ENCODE measurements at regions not wholly inside any gene's neighbourhood (a gene's known extent, or its start where the extent isn't known, plus 50 kb on each side); places are given as distances from the start of the nearest gene placed in this dataset.

DNA sequence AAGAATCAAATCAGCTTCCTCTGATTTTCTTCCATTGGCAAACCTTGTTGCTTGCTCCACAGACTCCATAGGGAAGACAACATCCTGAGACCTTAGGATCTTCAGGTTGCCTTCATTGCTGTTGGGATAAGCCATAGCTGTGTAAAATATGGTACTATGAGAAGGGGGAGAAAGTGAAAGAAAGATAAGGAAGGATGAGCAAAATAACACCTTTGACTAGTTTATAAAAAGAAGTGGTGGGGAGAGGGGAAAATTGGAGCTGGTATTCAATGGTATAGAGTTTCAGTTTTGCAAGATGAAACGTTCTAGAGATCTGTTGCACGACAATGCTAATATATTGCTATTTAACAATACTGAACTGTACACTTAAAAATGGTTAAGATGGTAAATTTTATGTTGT lies 180.4 kb upstream of the PHYHIPL start:
- DNase-seq (ENCODE audit: extremely low read depth, insufficient read length), result no peak
- TF ChIP-seq CTCF (IDR thresholded peaks at IDR 0.05; ENCODE audit: insufficient read depth, low read length, poor library complexity, severe bottlenecking), result no peak
- Histone ChIP-seq H3K27me3 (replicated peaks; ENCODE audit: control insufficient read depth, insufficient read depth, low read length) (no peaks in the 10 kb centered on the region), H3K36me3 (ENCODE audit: control insufficient read depth, insufficient read depth, low read length) (no peaks in the 10 kb centered on the region), H3K4me3 (replicated peaks; ENCODE audit: low read depth, low read length) (no peak overlapping the region)

- no peak for DNase-seq (ENCODE audit: extremely low read depth, insufficient read length)
- Histone ChIP-seq H3K4me3 (replicated peaks; ENCODE audit: low read depth, low read length) (no peak overlapping the region), H3K36me3 (ENCODE audit: control insufficient read depth, insufficient read depth, low read length) (no peaks in the 10 kb centered on the region), H3K27me3 (replicated peaks; ENCODE audit: control insufficient read depth, insufficient read depth, low read length) (no peaks in the 10 kb centered on the region)
- TF ChIP-seq CTCF (IDR thresholded peaks at IDR 0.05; ENCODE audit: insufficient read depth, low read length, poor library complexity, severe bottlenecking), result no peak
These were observed 179.6 kb upstream of the PHYHIPL start for GRCh38 chr10:58996866-58997265.

DNA sequence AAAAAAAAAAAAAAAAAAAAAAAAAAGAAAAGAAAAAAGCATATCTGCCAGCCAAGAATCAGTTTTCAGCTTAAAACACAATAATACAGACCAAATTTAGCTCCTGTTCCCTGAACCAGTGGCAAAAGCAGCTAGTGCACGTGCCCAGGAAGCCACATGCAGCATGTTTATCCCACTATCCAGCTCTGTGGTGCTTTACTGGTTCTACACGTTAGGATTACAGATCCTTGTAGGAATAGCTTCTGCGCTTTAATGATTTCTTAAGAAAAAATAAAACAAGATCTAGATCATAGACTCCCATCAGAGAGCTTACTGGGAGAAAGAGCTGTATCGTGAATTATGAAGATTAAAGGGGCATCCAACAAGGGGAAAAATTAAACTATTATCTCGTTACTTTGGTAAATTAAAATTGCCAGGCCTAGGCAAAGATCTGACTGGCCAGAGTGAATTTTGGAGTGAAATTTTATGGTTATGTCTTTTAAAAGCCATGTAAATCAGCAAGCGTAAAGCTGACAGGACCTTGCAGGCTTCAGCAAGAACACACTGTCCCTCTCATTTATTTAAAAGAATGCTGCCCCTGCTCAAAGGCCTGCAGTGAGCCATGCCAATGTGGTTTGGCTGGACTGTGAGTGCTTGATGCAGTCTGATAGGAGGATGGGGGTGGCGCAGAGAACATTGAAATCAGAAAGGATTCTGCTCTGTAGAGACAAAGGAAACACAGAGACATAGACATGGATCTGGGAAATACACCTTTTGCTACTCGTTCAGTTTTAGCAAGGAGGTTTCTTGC lies 177.3 kb upstream of the PHYHIPL start:
- Histone ChIP-seq H3K27me3 (replicated peaks; ENCODE audit: control insufficient read depth, insufficient read depth, low read length) (no peaks in the 10 kb centered on the region), H3K4me3 (replicated peaks; ENCODE audit: low read depth, low read length) (no peak overlapping the region), H3K36me3 (ENCODE audit: control insufficient read depth, insufficient read depth, low read length) (no peaks in the 10 kb centered on the region)
- DNase-seq (ENCODE audit: extremely low read depth, insufficient read length), result no peak
- TF ChIP-seq CTCF (IDR thresholded peaks at IDR 0.05; ENCODE audit: insufficient read depth, low read length, poor library complexity, severe bottlenecking), result no peak

DNA sequence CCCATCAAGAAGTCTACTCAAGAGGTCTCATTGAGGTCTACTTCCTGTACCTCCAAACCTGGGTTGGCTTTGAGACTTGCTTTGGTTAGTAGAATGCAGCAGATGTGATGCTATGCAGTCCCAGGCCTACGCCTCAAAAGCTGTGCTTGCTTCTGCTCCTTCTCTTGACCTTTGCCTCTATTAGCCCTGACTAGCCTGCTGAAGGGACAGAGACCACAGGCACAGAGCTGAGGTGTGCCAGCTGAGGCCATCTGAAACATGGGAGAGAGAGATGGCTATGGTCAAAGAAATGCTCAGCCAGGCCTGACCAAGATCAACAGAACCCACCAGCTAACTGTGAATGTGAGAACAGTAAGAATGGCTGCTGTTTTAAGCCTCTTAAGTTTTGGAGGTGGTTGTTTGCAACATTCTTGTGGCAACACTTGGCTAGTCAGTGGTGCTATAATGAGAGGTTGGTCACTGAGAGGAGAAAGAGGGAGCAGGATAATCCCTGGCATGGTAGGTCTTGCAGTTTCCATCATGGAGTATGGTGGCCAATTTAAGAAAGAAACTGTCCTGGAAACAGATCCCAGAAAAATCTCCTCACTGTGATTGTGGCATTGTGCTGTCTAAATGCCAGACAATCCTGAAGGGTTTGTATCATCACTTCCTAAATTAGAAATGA lies 176.1 kb upstream of the PHYHIPL start:
- no peaks in the 10 kb centered on the region for H3K27me3 ChIP-seq (replicated peaks; ENCODE audit: control insufficient read depth, insufficient read depth, low read length)
- no peak for TF ChIP-seq CTCF (IDR thresholded peaks at IDR 0.05; ENCODE audit: insufficient read depth, low read length, poor library complexity, severe bottlenecking)
- DNase-seq (ENCODE audit: extremely low read depth, insufficient read length), result no peak
- H3K36me3 ChIP-seq (ENCODE audit: control insufficient read depth, insufficient read depth, low read length), result no peaks in the 10 kb centered on the region
- no peak overlapping the region for H3K4me3 ChIP-seq (replicated peaks; ENCODE audit: low read depth, low read length)

DNA sequence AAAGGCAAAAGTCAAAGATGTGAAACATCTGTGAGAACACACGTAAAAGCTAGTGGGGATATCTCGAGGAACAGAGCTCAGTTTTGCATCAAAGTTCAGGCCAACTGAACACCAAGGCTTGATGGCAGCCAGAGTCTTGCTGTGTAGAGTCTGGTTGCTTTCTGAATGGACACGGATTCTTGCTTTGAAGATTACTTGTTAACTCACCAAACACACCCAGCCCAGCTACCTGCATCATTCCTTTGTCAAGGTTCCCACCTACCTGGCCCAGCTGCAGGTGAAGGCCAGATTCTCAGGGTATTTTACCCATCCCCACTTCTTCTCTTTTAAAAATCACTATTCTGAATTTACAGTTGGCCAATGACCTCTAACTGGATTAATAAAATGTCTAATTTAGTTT lies 174.4 kb upstream of the PHYHIPL start:
- no peak for DNase-seq (ENCODE audit: extremely low read depth, insufficient read length)
- H3K4me3 ChIP-seq (replicated peaks; ENCODE audit: low read depth, low read length), result no peak overlapping the region
- no peaks in the 10 kb centered on the region for H3K27me3 ChIP-seq (replicated peaks; ENCODE audit: control insufficient read depth, insufficient read depth, low read length)
- no peak for TF ChIP-seq CTCF (IDR thresholded peaks at IDR 0.05; ENCODE audit: insufficient read depth, low read length, poor library complexity, severe bottlenecking)
- H3K36me3 ChIP-seq (ENCODE audit: control insufficient read depth, insufficient read depth, low read length), result no peaks in the 10 kb centered on the region

Measured in GM06990 (cell line).